ENCODE measurements at regions not wholly inside any gene's neighbourhood (a gene's known extent, or its start where the extent isn't known, plus 50 kb on each side); places are given as distances from the start of the nearest gene placed in this dataset.

GRCh38 chr18:25724121-25724520, 366.3 kb downstream of the SS18 start:
- TF ChIP-seq, protein P1, sequence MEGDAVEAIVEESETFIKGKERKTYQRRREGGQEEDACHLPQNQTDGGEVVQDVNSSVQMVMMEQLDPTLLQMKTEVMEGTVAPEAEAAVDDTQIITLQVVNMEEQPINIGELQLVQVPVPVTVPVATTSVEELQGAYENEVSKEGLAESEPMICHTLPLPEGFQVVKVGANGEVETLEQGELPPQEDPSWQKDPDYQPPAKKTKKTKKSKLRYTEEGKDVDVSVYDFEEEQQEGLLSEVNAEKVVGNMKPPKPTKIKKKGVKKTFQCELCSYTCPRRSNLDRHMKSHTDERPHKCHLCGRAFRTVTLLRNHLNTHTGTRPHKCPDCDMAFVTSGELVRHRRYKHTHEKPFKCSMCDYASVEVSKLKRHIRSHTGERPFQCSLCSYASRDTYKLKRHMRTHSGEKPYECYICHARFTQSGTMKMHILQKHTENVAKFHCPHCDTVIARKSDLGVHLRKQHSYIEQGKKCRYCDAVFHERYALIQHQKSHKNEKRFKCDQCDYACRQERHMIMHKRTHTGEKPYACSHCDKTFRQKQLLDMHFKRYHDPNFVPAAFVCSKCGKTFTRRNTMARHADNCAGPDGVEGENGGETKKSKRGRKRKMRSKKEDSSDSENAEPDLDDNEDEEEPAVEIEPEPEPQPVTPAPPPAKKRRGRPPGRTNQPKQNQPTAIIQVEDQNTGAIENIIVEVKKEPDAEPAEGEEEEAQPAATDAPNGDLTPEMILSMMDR (IDR thresholded peaks at IDR 0.05; ENCODE audit: poor library complexity), result no peak
- no peak for TF ChIP-seq EZH2 (IDR thresholded peaks at IDR 0.05; ENCODE audit: borderline replicate concordance)
- no peak for TF ChIP-seq EZH2phosphoT487 (IDR thresholded peaks at IDR 0.05; ENCODE audit: low read depth, severe bottlenecking, unreplicated experiment)
